ENCODE measurements at regions not wholly inside any gene's neighbourhood (a gene's known extent, or its start where the extent isn't known, plus 50 kb on each side); places are given as distances from the start of the nearest gene placed in this dataset.

DNA sequence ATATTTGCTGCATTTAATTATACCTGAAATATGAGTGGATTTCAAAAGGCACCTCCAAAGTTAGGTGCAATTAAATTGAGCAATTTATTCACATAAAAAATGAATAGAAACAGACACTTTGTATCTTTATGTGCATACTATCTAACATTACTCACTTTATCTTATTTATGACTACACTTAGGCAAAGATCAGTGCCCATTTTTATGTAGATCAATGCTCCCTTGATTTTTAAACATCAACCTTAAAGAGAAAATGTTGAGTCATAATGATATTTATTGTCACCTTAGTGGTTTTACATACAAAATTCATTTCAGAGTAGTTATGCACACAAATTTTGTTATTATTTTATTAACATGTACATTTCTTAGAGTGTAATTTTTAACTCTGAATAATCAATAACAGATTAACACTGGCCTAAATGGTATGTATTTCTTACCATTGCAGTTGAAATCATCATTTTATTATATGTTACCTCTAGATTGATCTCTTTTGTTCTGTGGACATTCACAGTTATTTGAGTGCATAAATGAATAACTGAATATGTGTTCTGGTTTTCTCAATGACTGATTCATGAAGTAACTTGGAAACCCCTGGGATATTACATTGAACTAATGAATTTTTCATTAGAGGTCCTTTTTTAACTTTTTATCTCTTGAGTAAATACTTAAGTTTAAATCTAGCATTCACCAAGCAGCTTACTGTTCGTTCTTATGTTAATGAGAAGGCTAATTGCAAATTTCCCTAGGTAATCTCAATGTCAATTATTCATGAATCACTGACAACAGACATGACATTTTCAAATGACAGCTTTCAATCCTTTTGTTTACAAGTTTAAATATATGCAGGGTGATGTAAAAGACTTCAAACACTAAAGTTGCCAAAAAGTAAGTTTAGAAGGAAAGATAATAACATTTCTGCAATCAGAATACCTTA is 1182.0 kb upstream of the PABPC4L start:
- DNase-seq (no peak), ATAC-seq (no peak)
- Histone ChIP-seq H3K36me3 (ENCODE audit: low read depth, low read length) (no peaks in the 10 kb centered on the region), H3K79me2 (ENCODE audit: low read length) (no peaks in the 10 kb centered on the region), H3K27me3 (ENCODE audit: low read length) (no peaks in the 10 kb centered on the region), H3K9ac (ENCODE audit: low read length) (no peak overlapping the region), H3K27ac (ENCODE audit: low read length) (no peak overlapping the region), H3K9me3 (ENCODE audit: low read length) (no peaks in the 10 kb centered on the region), H4K20me1 (ENCODE audit: low read length) (no peaks in the 10 kb centered on the region), H2AFZ (ENCODE audit: low read length) (no peak overlapping the region), H3K4me1 (ENCODE audit: insufficient read depth, low read length) (no peaks in the 10 kb centered on the region), H3K4me2 (ENCODE audit: low read length) (no peak overlapping the region), H3K9me2 (replicated peaks; ENCODE audit: low read length) (no peaks in the 10 kb centered on the region), H3F3A (ENCODE audit: low read length, unreplicated experiment) (no peaks in the 10 kb centered on the region), H3K4me3 (ENCODE audit: low read length) (no peak overlapping the region)
- intact Hi-C loops (cut with micrococcal nuclease) = no loop called here
- TF ChIP-seq EZH2 (IDR thresholded peaks at IDR 0.05; ENCODE audit: low read length, unreplicated experiment) (no peak), EZH2phosphoT487 (IDR thresholded peaks at IDR 0.05; ENCODE audit: borderline replicate concordance, low read length) (no peak)
- TF ChIP-seq, protein P1, sequence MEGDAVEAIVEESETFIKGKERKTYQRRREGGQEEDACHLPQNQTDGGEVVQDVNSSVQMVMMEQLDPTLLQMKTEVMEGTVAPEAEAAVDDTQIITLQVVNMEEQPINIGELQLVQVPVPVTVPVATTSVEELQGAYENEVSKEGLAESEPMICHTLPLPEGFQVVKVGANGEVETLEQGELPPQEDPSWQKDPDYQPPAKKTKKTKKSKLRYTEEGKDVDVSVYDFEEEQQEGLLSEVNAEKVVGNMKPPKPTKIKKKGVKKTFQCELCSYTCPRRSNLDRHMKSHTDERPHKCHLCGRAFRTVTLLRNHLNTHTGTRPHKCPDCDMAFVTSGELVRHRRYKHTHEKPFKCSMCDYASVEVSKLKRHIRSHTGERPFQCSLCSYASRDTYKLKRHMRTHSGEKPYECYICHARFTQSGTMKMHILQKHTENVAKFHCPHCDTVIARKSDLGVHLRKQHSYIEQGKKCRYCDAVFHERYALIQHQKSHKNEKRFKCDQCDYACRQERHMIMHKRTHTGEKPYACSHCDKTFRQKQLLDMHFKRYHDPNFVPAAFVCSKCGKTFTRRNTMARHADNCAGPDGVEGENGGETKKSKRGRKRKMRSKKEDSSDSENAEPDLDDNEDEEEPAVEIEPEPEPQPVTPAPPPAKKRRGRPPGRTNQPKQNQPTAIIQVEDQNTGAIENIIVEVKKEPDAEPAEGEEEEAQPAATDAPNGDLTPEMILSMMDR (conservative IDR thresholded peaks at IDR 0.05; ENCODE audit: low read depth, low read length) = no peak
- CTCF ChIA-PET = no interaction called here
- BruUV-seq (replicated peaks) = no TSS peak
- POLR2A ChIA-PET (ENCODE audit: unreplicated experiment) = no interaction called here

DNA sequence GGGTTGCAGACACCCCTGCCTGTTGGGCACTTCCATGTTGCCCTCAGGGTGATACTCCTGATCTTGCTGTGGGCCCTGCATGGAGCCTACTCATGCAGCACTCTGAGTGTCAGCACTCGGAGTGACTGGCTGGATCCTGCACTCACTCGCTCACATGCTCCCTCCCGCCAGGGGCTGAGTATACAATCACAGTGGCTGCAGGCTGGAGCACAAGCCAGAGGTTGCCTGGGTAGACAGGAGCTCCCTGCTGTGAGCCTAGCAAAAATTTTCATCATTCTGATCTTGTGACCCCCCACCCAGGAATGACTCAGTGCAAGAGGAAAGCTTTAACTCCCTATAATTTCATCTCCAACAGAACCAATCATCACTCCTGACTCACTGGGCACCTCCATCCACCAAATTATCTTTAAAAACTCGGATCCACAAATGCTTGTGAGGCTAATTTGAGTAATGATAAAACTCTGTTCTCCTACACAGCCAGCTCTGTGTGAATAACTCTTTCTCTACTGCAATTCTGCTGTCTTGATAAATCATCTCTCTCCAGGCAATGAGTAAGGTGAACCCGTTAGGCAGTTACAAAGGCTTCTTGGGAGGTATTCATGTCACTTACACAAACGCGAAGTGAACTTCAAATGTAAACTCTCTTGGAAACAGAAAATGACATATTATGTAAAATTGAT is 1180.8 kb upstream of the PABPC4L start:
- Histone ChIP-seq H3K4me2 (ENCODE audit: low read length) (no peak overlapping the region), H4K20me1 (ENCODE audit: low read length) (no peaks in the 10 kb centered on the region), H3K79me2 (ENCODE audit: low read length) (no peaks in the 10 kb centered on the region), H3K9ac (ENCODE audit: low read length) (no peak overlapping the region), H3K36me3 (ENCODE audit: low read depth, low read length) (no peaks in the 10 kb centered on the region), H3K9me3 (ENCODE audit: low read length) (no peaks in the 10 kb centered on the region), H3K9me2 (replicated peaks; ENCODE audit: low read length) (no peaks in the 10 kb centered on the region), H3K4me1 (ENCODE audit: insufficient read depth, low read length) (no peaks in the 10 kb centered on the region), H3K27ac (ENCODE audit: low read length) (no peak overlapping the region), H3K27me3 (ENCODE audit: low read length) (no peaks in the 10 kb centered on the region), H2AFZ (ENCODE audit: low read length) (no peak overlapping the region), H3K4me3 (ENCODE audit: low read length) (no peak overlapping the region), H3F3A (ENCODE audit: low read length, unreplicated experiment) (no peaks in the 10 kb centered on the region)
- no peak for DNase-seq
- BruUV-seq (replicated peaks) = no TSS peak
- ChIA-PET CTCF (interaction anchor here (0.6 kb wide), 1 partner anchor 1621 kb away, joined by 3 read pairs; no protein-coding TSS in a partner anchor), POLR2A (ENCODE audit: unreplicated experiment) (no interaction called here)
- no peak for ATAC-seq
- intact Hi-C loops (cut with micrococcal nuclease) = no loop called here
- TF ChIP-seq, protein P1 (conservative IDR thresholded peaks at IDR 0.05; ENCODE audit: low read depth, low read length) = no peak
- no peak for TF ChIP-seq EZH2phosphoT487 (IDR thresholded peaks at IDR 0.05; ENCODE audit: borderline replicate concordance, low read length)
- TF ChIP-seq EZH2 (IDR thresholded peaks at IDR 0.05; ENCODE audit: low read length, unreplicated experiment) = no peak

Data from PC-3 (cell line).